K562 (cell line): ENCODE measurements at regions not wholly inside any gene's neighbourhood (a gene's known extent, or its start where the extent isn't known, plus 50 kb on each side); places are given as distances from the start of the nearest gene placed in this dataset.

ENCODE experiments used
- E2F1 ChIP-seq: sonication (generic); formaldehyde crosslinking; IDR thresholded peaks from 2 replicates; pipeline ENCODE4 v1.8.1; 2023; ENCODE audit warnings: mild to moderate bottlenecking, missing genetic modification reagents, moderate library complexity
- E2F6 ChIP-seq, 2 experiments: IDR thresholded peaks; 2 replicates each; pipeline ENCODE4 v1.6.1; 2011; ENCODE audit warnings: borderline replicate concordance in 1 of 2, control low read depth in 1 of 2, low read depth in 1 of 2, low read length in 1 of 2, mild to moderate bottlenecking in 1 of 2, mixed read lengths in 1 of 2, moderate library complexity in 1 of 2; ENCODE audit not compliant: insufficient read depth in 1 of 2, insufficient read length in 1 of 2, poor library complexity in 1 of 2, severe bottlenecking in 1 of 2; ENCODE audit errors: extremely low read depth in 1 of 2
- ELK3 ChIP-seq: fragments of 450-650 bp; formaldehyde crosslinking; IDR thresholded peaks from 2 replicates; pipeline ENCODE4 v1.4.0; 2020; ENCODE audit warnings: mild to moderate bottlenecking
- LEF1 ChIP-seq: fragments of 450-650 bp; IDR thresholded peaks from 2 replicates; pipeline ENCODE4 v1.6.1; 2016; ENCODE audit warnings: mild to moderate bottlenecking
- NFATC3 ChIP-seq: fragments of 450-650 bp; IDR thresholded peaks from 2 replicates; pipeline ENCODE4 v1.6.1; 2017; ENCODE audit warnings: mild to moderate bottlenecking
- NFXL1 ChIP-seq: fragments of 450-650 bp; formaldehyde crosslinking; IDR thresholded peaks from 2 replicates; pipeline ENCODE4 v1.4.0; 2021; ENCODE audit warnings: mild to moderate bottlenecking
- POLR3A ChIP-seq: IDR thresholded peaks from 2 replicates; pipeline ENCODE4 v1.6.1; 2011; ENCODE audit warnings: borderline replicate concordance, mild to moderate bottlenecking, moderate library complexity; ENCODE audit not compliant: insufficient read length, insufficient read depth; ENCODE audit errors: extremely low read depth
- TF ChIP-seq, protein P1 (sequence below): fragments of 450-650 bp; IDR thresholded peaks from 2 replicates; pipeline ENCODE4 v1.6.1; 2016; ENCODE audit warnings: low read depth
- TF ChIP-seq, protein P2 (sequence below), 3 experiments: IDR thresholded peaks in 2 of 3; conservative IDR thresholded peaks in 1 of 3; 2 replicates each; pipeline ENCODE4 v1.5.1; 2011 to 2012; ENCODE audit warnings: low read length in 3 of 3, mild to moderate bottlenecking in 3 of 3, control low read depth in 2 of 3, improper control_type of control experiment in 1 of 3, inconsistent platforms in 1 of 3, low read depth in 1 of 3, mixed read lengths in 1 of 3, moderate library complexity in 1 of 3; ENCODE audit not compliant: insufficient read depth in 2 of 3

DNA sequence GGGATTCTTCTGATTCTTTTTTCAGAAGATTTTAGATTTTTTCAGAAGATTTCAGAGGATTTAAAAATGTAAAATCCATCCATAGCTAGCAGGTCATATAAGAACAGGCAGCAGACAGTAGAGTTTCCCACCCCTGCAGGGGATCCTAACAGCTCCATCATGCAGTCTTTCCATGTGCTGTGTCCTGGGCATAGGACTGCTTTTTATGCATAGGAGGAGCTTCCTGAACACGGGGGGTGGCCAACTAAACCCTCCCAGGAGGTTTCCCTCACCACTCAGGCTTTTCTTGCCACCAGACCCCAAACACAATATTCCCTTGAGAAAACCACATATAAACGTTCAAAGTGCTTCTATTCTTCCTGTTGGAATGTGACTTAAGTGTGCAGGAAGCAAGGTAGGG, 90.1 kb upstream of the TNR start:
- TF ChIP-seq ELK3 (CRISPR knock-in tag) (no peak), NFXL1 (CRISPR knock-in tag) (no peak), E2F6 (IDR thresholded peaks at IDR 0.05; ENCODE audit: borderline replicate concordance in 1 of 2, extremely low read depth in 1 of 2, insufficient read depth in 1 of 2, insufficient read length in 1 of 2, low read depth in 1 of 2, low read length in 1 of 2, poor library complexity in 1 of 2, severe bottlenecking in 1 of 2) (no peak), LEF1 (no peak), POLR3A (no peak), E2F1 (CRISPR knock-in tag) (no peak), NFATC3 (no peak)
- TF ChIP-seq, protein P1, sequence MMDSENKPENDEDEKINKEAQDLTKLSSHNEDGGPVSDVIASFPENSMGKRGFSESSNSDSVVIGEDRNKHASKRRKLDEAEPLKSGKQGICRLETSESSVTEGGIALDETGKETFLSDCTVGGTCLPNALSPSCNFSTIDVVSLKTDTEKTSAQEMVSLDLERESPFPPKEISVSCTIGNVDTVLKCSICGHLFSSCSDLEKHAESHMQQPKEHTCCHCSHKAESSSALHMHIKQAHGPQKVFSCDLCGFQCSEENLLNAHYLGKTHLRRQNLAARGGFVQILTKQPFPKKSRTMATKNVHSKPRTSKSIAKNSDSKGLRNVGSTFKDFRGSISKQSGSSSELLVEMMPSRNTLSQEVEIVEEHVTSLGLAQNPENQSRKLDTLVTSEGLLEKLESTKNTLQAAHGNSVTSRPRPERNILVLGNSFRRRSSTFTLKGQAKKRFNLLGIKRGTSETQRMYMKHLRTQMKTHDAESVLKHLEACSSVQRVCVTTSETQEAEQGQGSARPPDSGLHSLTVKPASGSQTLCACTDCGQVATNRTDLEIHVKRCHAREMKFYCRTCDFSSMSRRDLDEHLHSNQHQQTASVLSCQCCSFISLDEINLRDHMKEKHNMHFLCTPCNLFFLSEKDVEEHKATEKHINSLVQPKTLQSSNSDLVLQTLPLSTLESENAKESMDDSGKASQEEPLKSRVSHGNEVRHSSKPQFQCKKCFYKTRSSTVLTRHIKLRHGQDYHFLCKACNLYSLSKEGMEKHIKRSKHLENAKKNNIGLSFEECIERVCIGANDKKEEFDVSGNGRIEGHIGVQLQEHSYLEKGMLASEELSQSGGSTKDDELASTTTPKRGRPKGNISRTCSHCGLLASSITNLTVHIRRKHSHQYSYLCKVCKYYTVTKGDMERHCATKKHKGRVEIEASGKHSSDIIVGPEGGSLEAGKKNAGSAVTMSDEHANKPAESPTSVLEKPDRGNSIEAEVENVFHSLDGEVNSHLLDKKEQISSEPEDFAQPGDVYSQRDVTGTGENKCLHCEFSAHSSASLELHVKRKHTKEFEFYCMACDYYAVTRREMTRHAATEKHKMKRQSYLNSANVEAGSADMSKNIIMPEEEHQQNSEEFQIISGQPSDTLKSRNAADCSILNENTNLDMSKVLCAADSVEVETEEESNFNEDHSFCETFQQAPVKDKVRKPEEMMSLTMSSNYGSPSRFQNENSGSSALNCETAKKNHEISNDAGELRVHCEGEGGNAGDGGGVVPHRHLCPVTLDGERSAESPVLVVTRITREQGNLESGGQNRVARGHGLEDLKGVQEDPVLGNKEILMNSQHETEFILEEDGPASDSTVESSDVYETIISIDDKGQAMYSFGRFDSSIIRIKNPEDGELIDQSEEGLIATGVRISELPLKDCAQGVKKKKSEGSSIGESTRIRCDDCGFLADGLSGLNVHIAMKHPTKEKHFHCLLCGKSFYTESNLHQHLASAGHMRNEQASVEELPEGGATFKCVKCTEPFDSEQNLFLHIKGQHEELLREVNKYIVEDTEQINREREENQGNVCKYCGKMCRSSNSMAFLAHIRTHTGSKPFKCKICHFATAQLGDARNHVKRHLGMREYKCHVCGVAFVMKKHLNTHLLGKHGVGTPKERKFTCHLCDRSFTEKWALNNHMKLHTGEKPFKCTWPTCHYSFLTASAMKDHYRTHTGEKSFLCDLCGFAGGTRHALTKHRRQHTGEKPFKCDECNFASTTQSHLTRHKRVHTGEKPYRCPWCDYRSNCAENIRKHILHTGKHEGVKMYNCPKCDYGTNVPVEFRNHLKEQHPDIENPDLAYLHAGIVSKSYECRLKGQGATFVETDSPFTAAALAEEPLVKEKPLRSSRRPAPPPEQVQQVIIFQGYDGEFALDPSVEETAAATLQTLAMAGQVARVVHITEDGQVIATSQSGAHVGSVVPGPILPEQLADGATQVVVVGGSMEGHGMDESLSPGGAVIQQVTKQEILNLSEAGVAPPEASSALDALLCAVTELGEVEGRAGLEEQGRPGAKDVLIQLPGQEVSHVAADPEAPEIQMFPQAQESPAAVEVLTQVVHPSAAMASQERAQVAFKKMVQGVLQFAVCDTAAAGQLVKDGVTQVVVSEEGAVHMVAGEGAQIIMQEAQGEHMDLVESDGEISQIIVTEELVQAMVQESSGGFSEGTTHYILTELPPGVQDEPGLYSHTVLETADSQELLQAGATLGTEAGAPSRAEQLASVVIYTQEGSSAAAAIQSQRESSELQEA, result no peak
- TF ChIP-seq, protein P2, sequence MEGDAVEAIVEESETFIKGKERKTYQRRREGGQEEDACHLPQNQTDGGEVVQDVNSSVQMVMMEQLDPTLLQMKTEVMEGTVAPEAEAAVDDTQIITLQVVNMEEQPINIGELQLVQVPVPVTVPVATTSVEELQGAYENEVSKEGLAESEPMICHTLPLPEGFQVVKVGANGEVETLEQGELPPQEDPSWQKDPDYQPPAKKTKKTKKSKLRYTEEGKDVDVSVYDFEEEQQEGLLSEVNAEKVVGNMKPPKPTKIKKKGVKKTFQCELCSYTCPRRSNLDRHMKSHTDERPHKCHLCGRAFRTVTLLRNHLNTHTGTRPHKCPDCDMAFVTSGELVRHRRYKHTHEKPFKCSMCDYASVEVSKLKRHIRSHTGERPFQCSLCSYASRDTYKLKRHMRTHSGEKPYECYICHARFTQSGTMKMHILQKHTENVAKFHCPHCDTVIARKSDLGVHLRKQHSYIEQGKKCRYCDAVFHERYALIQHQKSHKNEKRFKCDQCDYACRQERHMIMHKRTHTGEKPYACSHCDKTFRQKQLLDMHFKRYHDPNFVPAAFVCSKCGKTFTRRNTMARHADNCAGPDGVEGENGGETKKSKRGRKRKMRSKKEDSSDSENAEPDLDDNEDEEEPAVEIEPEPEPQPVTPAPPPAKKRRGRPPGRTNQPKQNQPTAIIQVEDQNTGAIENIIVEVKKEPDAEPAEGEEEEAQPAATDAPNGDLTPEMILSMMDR (IDR thresholded peaks at IDR 0.05 in 2 of 3, conservative IDR thresholded peaks at IDR 0.05 in 1 of 3; ENCODE audit: insufficient read depth in 2 of 3, low read depth in 1 of 3, low read length in 3 of 3), result no peak
